Ascending aorta (tissue), 2 donors: ENCODE measurements at regions not wholly inside any gene's neighbourhood (a gene's known extent, or its start where the extent isn't known, plus 50 kb on each side); places are given as distances from the start of the nearest gene placed in this dataset.

Experiments used
- DNase-seq, 2 donors: peaks; one replicate each; pipeline ENCODE4 v3.0.0-alpha.2; 2019; ENCODE audit warnings: low spot score in 2 of 2
- H3K27ac ChIP-seq, 2 donors: fragments of 200-600 bp; sonication (generic); one replicate each; pipeline ENCODE4 v1.5.1; 2016 to 2017; ENCODE audit warnings: mild to moderate bottlenecking in 1 of 2
- H3K27me3 ChIP-seq: fragments of 200-600 bp; sonication (generic); one replicate; pipeline ENCODE4 v1.5.1; 2017
- H3K36me3 ChIP-seq, 2 donors: fragments of 200-600 bp; sonication (generic); one replicate each; pipeline ENCODE4 v1.5.1; 2016
- H3K4me1 ChIP-seq, 2 donors: fragments of 200-600 bp; sonication (generic); one replicate each; pipeline ENCODE4 v1.5.1; 2016 to 2017; ENCODE audit warnings: mild to moderate bottlenecking in 1 of 2
- H3K4me3 ChIP-seq, 2 donors: fragments of 200-600 bp; sonication (generic); one replicate each; pipeline ENCODE4 v1.5.1; 2016 to 2017; ENCODE audit warnings: mild to moderate bottlenecking in 1 of 2
- H3K9me3 ChIP-seq, 2 donors: fragments of 200-600 bp; sonication (generic); one replicate each; pipeline ENCODE4 v1.5.1; 2016
- intact Hi-C: fragments of 100-400 bp; cut with DNase I; formaldehyde crosslinking; loops from one replicate; pipeline ENCODE4 v1.15.1; 2023
- TF ChIP-seq, protein P1 (sequence below), 3 experiments: fragments of 200-600 bp in 2 of 3; fragments of 450-650 bp in 1 of 3; sonication (generic) in 2 of 3; IDR thresholded peaks; one replicate each; pipeline ENCODE4 v1.5.1; 2016 to 2019; ENCODE audit warnings: antibody characterized with exemption in 3 of 3, mild to moderate bottlenecking in 1 of 3, moderate library complexity in 1 of 3

DNA sequence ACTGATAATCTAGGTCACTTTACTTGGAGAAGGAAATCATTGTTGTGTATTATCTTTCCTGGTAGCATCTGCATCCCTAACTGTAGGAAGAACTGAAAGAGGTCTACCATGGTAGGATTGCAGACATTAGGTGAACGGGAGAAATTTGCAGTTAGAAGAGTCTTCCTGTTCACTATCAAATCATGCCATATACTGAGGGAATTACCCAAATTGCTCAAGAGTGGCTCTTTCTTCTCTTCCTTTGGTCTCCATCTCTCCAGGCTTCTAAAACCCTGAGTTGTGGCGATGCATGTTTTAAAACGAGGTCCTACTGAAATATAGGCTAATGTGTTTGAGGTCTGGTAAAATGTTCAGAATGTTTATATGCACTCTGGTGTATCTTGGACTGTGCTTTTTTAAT is 85.3 kb upstream of the HK2 start:
- Histone ChIP-seq H3K9me3 (no peaks in the 10 kb centered on the region), H3K27me3 (no peaks in the 10 kb centered on the region), H3K4me3 (no peak overlapping the region), H3K4me1 (no peaks in the 10 kb centered on the region), H3K27ac (no peak overlapping the region), H3K36me3 (no peaks in the 10 kb centered on the region)
- intact Hi-C loops = no loop called here
- TF ChIP-seq, protein P1, sequence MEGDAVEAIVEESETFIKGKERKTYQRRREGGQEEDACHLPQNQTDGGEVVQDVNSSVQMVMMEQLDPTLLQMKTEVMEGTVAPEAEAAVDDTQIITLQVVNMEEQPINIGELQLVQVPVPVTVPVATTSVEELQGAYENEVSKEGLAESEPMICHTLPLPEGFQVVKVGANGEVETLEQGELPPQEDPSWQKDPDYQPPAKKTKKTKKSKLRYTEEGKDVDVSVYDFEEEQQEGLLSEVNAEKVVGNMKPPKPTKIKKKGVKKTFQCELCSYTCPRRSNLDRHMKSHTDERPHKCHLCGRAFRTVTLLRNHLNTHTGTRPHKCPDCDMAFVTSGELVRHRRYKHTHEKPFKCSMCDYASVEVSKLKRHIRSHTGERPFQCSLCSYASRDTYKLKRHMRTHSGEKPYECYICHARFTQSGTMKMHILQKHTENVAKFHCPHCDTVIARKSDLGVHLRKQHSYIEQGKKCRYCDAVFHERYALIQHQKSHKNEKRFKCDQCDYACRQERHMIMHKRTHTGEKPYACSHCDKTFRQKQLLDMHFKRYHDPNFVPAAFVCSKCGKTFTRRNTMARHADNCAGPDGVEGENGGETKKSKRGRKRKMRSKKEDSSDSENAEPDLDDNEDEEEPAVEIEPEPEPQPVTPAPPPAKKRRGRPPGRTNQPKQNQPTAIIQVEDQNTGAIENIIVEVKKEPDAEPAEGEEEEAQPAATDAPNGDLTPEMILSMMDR (IDR thresholded peaks at IDR 0.05) = no peak
- no peak for DNase-seq

DNA sequence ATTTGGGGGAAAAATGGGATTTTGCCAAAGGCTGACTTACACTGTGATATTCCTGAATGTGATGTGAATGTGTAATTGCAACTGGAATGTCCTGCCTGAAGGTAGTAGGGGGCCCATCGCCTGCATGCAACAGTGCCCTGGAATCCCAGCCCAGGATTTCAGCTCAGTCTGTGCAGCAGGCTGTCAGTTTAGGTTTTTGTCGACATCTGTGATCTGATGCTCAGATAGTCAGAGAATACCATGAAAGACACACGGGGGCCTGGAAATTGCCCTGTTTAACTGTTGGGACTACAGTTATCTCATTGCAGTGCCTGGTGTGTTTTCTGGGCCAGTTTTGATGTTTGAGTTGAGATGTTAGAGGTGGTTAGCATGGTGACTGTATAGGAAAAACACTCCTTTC is 84.5 kb upstream of the HK2 start:
- Histone ChIP-seq H3K27me3 (no peaks in the 10 kb centered on the region), H3K4me3 (no peak overlapping the region), H3K9me3 (no peaks in the 10 kb centered on the region), H3K36me3 (no peaks in the 10 kb centered on the region), H3K27ac (no peak overlapping the region), H3K4me1 (no peaks in the 10 kb centered on the region)
- intact Hi-C loops = no loop called here
- TF ChIP-seq, protein P1 (IDR thresholded peaks at IDR 0.05) = no peak
- DNase-seq = no peak

DNA sequence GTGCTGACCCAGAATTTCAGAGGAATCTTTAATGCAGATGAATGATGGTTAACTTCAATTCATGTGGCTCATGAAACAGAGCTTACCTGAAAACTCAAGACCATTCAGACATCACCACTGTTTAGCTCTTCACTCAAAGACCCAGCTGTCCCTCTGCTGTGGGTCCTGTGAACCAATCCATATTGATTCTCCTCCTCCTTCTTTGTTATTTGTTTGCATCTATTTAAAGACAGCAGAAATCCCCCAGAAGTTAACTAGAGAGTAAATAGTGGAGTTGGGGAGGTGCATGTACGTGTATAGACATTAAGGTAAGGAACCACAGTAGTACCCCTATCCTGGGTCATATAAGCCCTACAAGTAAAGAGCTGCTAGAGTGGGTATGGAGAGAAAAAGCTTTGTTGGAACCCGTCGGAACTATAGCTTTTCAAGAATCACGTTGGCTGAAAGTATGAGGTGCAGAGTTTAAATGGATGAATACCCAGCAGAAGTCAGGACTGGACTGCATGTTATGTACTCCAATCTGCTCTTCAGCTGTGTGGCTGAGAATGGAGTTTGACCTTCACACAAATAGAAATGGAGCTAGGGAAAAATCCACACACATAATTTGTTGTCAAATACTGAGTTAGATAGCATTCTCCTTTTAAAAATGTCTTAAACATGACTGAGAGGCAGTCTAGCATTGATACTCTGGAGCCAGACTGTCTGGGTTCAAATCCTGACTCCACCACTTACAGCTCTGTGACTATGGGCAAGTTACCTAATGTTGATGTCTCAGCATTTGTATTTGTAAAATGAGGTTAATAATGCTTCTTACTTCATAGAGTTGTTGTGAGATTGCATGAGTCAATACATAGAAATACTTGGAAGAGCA is 81.7 kb upstream of the HK2 start:
- H3K4me3 ChIP-seq = no peak overlapping the region
- no peak for DNase-seq
- H3K36me3 ChIP-seq = no peaks in the 10 kb centered on the region
- peaks cover 7 to 10% of the 10 kb centered on the region in 2 donors for H3K9me3 ChIP-seq
- TF ChIP-seq, protein P1 (IDR thresholded peaks at IDR 0.05) = no peak
- no peak overlapping the region for H3K27ac ChIP-seq
- no peaks in the 10 kb centered on the region for H3K4me1 ChIP-seq
- no peaks in the 10 kb centered on the region for H3K27me3 ChIP-seq
- intact Hi-C loops = no loop called here

DNA sequence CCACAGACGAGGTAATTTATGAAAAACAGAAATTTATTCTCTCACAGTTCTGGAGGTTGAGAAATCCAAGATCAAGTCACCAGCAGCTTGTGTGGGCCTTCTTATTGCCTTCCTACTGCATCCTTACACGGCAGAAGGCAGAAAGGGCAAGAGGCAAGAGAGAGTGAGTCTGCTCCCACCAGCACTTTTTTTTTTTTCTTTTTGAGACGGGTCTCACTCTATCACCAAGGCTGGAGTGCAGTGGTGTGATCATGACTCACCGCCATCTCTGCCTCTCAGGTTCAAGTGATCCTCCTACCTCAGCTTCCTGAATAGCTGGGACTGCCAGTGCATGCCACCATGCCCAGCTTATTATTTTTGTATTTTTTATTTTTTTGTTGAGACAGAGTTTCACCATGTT is 78.5 kb upstream of the HK2 start:
- intact Hi-C loops = no loop called here
- DNase-seq = no peak
- H3K27ac ChIP-seq = no peak overlapping the region
- TF ChIP-seq, protein P1 (IDR thresholded peaks at IDR 0.05) = no peak
- H3K9me3 ChIP-seq = peaks cover 7 to 10% of the 10 kb centered on the region in 2 donors
- no peaks in the 10 kb centered on the region for H3K4me1 ChIP-seq
- no peaks in the 10 kb centered on the region for H3K27me3 ChIP-seq
- H3K36me3 ChIP-seq = no peaks in the 10 kb centered on the region
- no peak overlapping the region for H3K4me3 ChIP-seq

DNA sequence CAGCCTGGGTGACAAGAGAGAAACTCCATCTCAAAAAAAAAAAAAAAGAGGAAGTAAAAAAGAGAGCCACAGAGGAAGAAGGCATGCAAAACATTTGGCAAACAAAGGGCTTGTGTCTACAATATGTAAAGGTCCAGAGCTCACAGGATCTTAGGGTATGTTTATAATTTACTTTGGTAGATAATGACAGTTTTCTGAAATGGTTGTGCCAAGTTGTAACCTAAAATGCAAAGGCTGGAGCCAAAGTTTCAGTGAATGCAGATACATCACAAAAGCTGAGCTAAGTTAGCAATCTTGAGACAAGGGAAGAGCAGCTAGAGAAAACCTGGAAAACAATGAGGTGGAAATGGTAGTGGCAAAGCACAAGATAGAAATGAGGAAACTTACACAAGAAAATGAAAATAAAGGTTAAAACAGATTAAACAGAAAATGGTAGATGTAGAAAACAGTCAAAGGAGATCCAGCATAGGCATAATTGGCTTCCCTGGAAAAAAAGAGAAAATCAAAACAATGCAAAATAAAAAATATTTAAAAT is 77.5 kb upstream of the HK2 start:
- no peaks in the 10 kb centered on the region for H3K36me3 ChIP-seq
- H3K4me3 ChIP-seq = no peak overlapping the region
- TF ChIP-seq, protein P1 (IDR thresholded peaks at IDR 0.05) = no peak
- no peaks in the 10 kb centered on the region for H3K4me1 ChIP-seq
- no peak for DNase-seq
- intact Hi-C loops = no loop called here
- H3K27me3 ChIP-seq = no peaks in the 10 kb centered on the region
- peaks cover 7 to 10% of the 10 kb centered on the region in 2 donors for H3K9me3 ChIP-seq
- no peak overlapping the region for H3K27ac ChIP-seq
